ENCODE measurements at regions not wholly inside any gene's neighbourhood (a gene's known extent, or its start where the extent isn't known, plus 50 kb on each side); places are given as distances from the start of the nearest gene placed in this dataset.

DNA sequence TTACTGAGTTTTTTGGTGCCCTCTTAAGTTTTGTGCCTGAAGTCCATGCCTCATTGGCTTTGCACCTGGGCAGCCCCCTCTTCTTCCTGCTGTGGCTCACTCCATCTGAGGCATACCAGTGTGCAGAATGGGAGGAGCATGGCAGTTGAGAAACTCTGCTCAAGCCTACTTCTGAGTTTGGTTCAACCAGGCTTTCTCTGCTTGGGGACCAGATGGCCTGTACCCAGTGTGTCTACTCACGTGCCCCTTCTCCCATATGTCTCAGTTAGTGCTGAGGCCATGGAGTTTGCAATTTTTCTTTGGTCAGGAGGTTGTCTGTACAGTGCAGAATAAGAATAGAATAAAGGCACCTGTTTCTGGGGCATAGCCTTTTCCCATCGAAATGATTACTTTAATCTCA lies 383.3 kb upstream of the DDHD1 start:
- no peak for TF ChIP-seq POLR2AphosphoS5 (IDR thresholded peaks at IDR 0.05)
- TF ChIP-seq, protein P1, sequence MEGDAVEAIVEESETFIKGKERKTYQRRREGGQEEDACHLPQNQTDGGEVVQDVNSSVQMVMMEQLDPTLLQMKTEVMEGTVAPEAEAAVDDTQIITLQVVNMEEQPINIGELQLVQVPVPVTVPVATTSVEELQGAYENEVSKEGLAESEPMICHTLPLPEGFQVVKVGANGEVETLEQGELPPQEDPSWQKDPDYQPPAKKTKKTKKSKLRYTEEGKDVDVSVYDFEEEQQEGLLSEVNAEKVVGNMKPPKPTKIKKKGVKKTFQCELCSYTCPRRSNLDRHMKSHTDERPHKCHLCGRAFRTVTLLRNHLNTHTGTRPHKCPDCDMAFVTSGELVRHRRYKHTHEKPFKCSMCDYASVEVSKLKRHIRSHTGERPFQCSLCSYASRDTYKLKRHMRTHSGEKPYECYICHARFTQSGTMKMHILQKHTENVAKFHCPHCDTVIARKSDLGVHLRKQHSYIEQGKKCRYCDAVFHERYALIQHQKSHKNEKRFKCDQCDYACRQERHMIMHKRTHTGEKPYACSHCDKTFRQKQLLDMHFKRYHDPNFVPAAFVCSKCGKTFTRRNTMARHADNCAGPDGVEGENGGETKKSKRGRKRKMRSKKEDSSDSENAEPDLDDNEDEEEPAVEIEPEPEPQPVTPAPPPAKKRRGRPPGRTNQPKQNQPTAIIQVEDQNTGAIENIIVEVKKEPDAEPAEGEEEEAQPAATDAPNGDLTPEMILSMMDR (IDR thresholded peaks at IDR 0.05) = no peak
